ENCODE measurements at regions not wholly inside any gene's neighbourhood (a gene's known extent, or its start where the extent isn't known, plus 50 kb on each side); places are given as distances from the start of the nearest gene placed in this dataset.

DNA sequence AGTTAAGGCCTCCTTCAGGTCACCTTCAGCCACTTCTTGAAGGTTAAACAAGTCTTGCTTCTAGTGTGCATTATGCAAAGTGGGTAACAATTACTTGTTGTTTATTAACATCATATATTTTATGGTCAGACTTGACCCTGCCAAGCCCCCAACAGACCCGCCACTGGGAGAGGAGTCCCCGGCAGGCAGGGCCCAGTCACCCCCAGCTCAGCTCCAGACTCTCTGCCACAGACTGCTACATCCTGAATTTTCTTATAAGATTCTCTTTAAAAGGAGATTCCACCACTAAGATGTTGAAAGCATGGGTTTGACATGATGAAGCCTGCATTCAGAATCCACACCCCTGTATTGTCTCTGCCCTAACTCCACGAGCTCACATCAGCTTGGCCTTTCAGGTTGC, 174.3 kb upstream of the ARL4C start:
- no peak overlapping the region for H2BK12ac ChIP-seq (ENCODE audit: low read depth, low read length)
- no peak overlapping the region for H2AFZ ChIP-seq (ENCODE audit: low read length)
- H3K9me3 ChIP-seq (ENCODE audit: insufficient read depth in 2 of 2, low read depth in 1 of 2, low read length in 1 of 2): no peaks in the 10 kb centered on the region
- no peak overlapping the region for H3K4me2 ChIP-seq (ENCODE audit: insufficient read depth in 1 of 2, low read depth in 2 of 2, low read length in 2 of 2)
- H3K18ac ChIP-seq (ENCODE audit: extremely low read depth, low read length): peak overlapping the region; percentile 13; the same call in 1 of the 2 replicates
- H2BK20ac ChIP-seq (ENCODE audit: low read length): no peak overlapping the region
- H4K5ac ChIP-seq (ENCODE audit: insufficient read length, low read depth, low read length): no peak overlapping the region
- no peaks in the 10 kb centered on the region for H3K79me1 ChIP-seq (ENCODE audit: low read depth, low read length)
- H3K9ac ChIP-seq (replicated peaks in 1 of 4; ENCODE audit: extremely low read depth in 1 of 4, low read depth in 3 of 4, low read length in 3 of 4): no peak overlapping the region
- 95% methylated on average over 3 of the region's 3 CpGs; no CpG with 5 or more reads in 1 of the 2 experiments for whole genome bisulfite sequencing, 2 experiments (ENCODE audit: extremely low coverage in 1 of 2, insufficient coverage in 1 of 2, insufficient read length in 1 of 2, insufficient replicate concordance in 2 of 2, low coverage in 1 of 2, low lambda C conversion rate in 2 of 2, missing lambda C conversion rate in 1 of 2)
- H2BK15ac ChIP-seq (ENCODE audit: low read length): no peak overlapping the region; the same call in 1 of the 2 replicates
- H2AK5ac ChIP-seq (ENCODE audit: low read depth, low read length): no peak overlapping the region
- H4K20me1 ChIP-seq (replicated peaks in 1 of 2; ENCODE audit: control insufficient read depth in 1 of 2, insufficient read depth in 2 of 2, low read length in 2 of 2): no peaks in the 10 kb centered on the region
- H2BK120ac ChIP-seq (replicated peaks; ENCODE audit: low read depth, low read length): peak overlapping the region; percentile 19
- H3K23me2 ChIP-seq (ENCODE audit: low read depth, low read length): no peaks in the 10 kb centered on the region
- H2BK5ac ChIP-seq (ENCODE audit: low read depth, low read length): no peak overlapping the region
- no peak overlapping the region for H3K14ac ChIP-seq (ENCODE audit: insufficient read length)
- no peak overlapping the region for H4K8ac ChIP-seq (ENCODE audit: extremely low read depth, insufficient read depth, low read length)
- H3K23ac ChIP-seq (ENCODE audit: insufficient read length): no peak overlapping the region
- no peak overlapping the region for H3K56ac ChIP-seq (replicated peaks; ENCODE audit: insufficient read length, low read depth, low read length)
- H3K4ac ChIP-seq (replicated peaks; ENCODE audit: insufficient read length, low read depth, low read length): no peak overlapping the region
- no peak overlapping the region for H3K4me3 ChIP-seq (ENCODE audit: extremely low read depth in 1 of 4, insufficient read depth in 2 of 4, low read depth in 3 of 4, low read length in 4 of 4)
- no peak overlapping the region for H4K91ac ChIP-seq (replicated peaks; ENCODE audit: insufficient read length, low read length)
- POLR2A ChIA-PET (ENCODE audit: partially characterized antibody): interaction anchor here (1.1 kb wide), 1 partner anchor 15 kb away, joined by 3 read pairs; no protein-coding TSS in a partner anchor
- H3K27me3 ChIP-seq (replicated peaks in 1 of 4; ENCODE audit: control insufficient read depth in 3 of 4, extremely low read depth in 1 of 4, insufficient read depth in 3 of 4, low read length in 3 of 4): no peaks in the 10 kb centered on the region
- H3K27ac ChIP-seq (ENCODE audit: low read depth, low read length): no peak overlapping the region
- CTCF ChIA-PET (ENCODE audit: partially characterized antibody): interaction anchor here (0.5 to 2.4 kb wide), 5 partner anchors 19 to 193 kb away, joined by 3 to 7 read pairs (median 3); no protein-coding TSS in a partner anchor
- DNase-seq (ENCODE audit: low read depth in 1 of 2, low spot score in 2 of 2): no peak
- H3K4me1 ChIP-seq (replicated peaks in 1 of 4; ENCODE audit: control insufficient read depth in 3 of 4, insufficient read depth in 4 of 4, low read length in 3 of 4): peaks cover 3 to 13% (median 6%) of the 10 kb centered on the region in 4 experiments; a peak in 5 of 7 replicates
- no peaks in the 10 kb centered on the region for H3K36me3 ChIP-seq (ENCODE audit: control insufficient read depth in 2 of 4, insufficient read depth in 4 of 4, low read length in 3 of 4)
- no peak for FAIRE-seq
- no peaks in the 10 kb centered on the region for H3K79me2 ChIP-seq (ENCODE audit: control insufficient read depth in 1 of 2, insufficient read depth in 2 of 2, low read length in 2 of 2)
- TF ChIP-seq TBP (IDR thresholded peaks at IDR 0.05; ENCODE audit: low read depth, low read length) (no peak), ZNF274 (IDR thresholded peaks at IDR 0.05; ENCODE audit: borderline replicate concordance, extremely low read depth, low read length) (no peak), RNF2 (IDR thresholded peaks at IDR 0.05; ENCODE audit: borderline replicate concordance, low read depth, low read length, missing control alignments, poor library complexity, severe bottlenecking) (no peak), POLR2AphosphoS5 (IDR thresholded peaks at IDR 0.05; ENCODE audit: low read depth, low read length) (no peak), FOSL1 (IDR thresholded peaks at IDR 0.05; ENCODE audit: insufficient read depth, low read depth, low read length) (no peak), CREB1 (IDR thresholded peaks at IDR 0.05) (no peak), SP1 (IDR thresholded peaks at IDR 0.05; ENCODE audit: low read depth, low read length) (no peak), CBX5 (IDR thresholded peaks at IDR 0.05; ENCODE audit: low read depth, low read length) (no peak), TAF1 (IDR thresholded peaks at IDR 0.05; ENCODE audit: low read depth, low read length) (no peak), HDAC2 (IDR thresholded peaks at IDR 0.05; ENCODE audit: borderline replicate concordance in 1 of 2, low read depth in 2 of 2, low read length in 2 of 2) (no peak), GABPA (IDR thresholded peaks at IDR 0.05; ENCODE audit: borderline replicate concordance, insufficient read depth, low read length) (no peak)
- TF ChIP-seq, protein P1, sequence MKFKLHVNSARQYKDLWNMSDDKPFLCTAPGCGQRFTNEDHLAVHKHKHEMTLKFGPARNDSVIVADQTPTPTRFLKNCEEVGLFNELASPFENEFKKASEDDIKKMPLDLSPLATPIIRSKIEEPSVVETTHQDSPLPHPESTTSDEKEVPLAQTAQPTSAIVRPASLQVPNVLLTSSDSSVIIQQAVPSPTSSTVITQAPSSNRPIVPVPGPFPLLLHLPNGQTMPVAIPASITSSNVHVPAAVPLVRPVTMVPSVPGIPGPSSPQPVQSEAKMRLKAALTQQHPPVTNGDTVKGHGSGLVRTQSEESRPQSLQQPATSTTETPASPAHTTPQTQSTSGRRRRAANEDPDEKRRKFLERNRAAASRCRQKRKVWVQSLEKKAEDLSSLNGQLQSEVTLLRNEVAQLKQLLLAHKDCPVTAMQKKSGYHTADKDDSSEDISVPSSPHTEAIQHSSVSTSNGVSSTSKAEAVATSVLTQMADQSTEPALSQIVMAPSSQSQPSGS (IDR thresholded peaks at IDR 0.05; ENCODE audit: low read length): no peak
